Right ventricle myocardium inferior (tissue), 1 donor: ENCODE measurements at regions not wholly inside any gene's neighbourhood (a gene's known extent, or its start where the extent isn't known, plus 50 kb on each side); places are given as distances from the start of the nearest gene placed in this dataset.
"Not testable (repeated sequence)": the region's sequence is repeated elsewhere in the genome, so short reads cannot be mapped to it uniquely, and the experiment has no call there.

Experiments used
- ATAC-seq: fragments of 200-7000 bp; cut with Tn5 transposase; one replicate; pipeline ENCODE4 v1.9.1; 2020; ENCODE audit warnings: mild to moderate bottlenecking, moderate library complexity
- DNase-seq: peaks from one replicate; pipeline ENCODE4 v3.0.0; 2021; ENCODE audit errors: missing footprints
- intact Hi-C: fragments of 100-400 bp; cut with DNase I; formaldehyde crosslinking; loops from one replicate; pipeline ENCODE4 v1.11.0; 2022
- donor health status: DM: no; HTN: yes; CAD: no; lungs with severe emphysema.

GRCh38 chr2:216996279-216996845 is 136.5 kb upstream of the TNP1 start:
- intact Hi-C loops: no loop called here
- DNase-seq (no peak), ATAC-seq (no peak)

DNA sequence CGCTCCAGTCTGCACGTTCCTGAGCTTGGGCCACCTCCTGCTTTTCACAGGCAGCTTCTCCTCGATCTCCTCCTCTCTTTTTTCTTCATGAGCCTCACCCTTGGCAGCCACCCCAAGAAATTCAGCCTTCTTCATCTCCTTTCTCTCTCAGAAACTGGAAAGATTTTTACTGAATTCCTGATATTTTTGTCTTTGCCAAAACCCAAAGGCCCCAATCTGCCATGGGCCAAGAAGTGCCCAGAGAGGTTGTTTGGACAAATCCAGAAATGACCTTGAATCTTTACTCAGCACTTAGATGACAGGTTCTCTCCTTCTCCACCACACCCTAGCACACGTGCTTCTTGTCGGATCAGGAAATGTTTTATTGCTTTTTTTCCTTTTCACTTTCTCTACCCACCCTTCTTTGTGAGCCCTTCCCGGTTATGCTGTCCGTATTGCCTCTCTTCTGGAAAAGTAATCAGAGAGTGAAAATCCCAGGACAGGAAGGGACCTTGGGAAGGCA is 134.5 kb upstream of the TNP1 start:
- no peak for DNase-seq
- no peak for ATAC-seq
- intact Hi-C loops: no loop called here

- DNase-seq: no peak
- intact Hi-C loops: no loop called here
- ATAC-seq: no peak
These were observed 132.3 kb upstream of the TNP1 start for GRCh38 chr2:216992056-216992675.

DNA sequence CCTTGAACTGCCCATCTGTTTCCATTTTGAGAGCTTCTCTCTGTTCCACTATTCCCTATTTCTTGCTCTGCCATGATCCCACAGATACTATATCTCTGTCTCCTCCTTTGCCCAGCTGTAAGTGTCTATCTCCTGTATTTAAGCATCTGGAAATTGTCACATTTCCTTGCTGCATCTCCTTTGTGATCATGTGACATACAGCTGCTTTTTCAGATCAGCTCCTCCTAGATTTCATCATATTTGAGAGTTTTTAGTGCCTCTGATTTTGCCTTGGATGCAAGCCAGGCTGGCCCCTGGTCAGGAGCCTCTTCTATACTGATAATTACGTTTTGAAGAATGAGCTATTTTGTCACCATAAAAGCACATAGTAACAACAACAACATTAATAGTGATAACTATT is 131.7 kb upstream of the TNP1 start:
- DNase-seq (peak; percentile 69), ATAC-seq (peak; percentile 33)
- intact Hi-C loops: no loop called here

DNA sequence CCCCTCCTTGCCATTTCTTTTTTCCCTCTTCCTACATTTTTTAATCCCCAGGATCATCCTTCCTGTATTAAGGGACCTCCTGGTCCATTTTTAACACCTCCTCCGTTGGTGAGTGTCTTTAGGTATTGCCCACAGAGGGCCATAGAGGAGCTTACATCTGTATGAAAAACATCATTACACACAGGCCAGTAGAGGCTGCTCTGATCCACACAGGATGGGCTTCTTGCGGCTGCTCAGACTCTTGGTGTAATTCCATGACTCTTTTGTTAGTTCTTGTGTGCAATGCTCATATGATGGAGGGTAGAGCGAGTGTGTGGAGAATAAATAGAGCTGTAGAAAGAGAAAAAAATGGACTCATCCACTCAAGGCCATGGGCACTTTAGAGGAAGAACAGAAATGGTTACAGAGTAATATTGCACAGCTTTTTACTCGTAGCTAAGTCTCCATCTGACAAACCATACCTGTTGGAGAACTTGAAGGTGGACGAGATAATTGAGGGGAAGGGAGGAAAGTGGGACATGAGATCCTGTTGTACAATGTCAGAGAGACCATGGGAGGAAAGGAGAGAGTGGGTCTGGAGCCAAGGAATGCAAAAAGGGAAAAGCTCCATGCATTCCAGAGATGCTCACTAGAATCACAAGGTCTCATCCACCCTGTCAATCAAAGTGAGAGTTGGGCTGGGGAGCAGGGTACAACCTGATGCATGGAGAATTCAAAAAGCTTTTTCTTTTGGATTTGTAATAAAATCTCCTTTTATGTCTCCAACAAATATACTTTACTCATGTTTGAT is 129.7 kb upstream of the TNP1 start:
- ATAC-seq (no peak), DNase-seq (no peak)
- intact Hi-C loops: loop anchor here (10.0 kb wide), 1 partner anchor 525 kb away; no protein-coding TSS in a partner anchor

DNA sequence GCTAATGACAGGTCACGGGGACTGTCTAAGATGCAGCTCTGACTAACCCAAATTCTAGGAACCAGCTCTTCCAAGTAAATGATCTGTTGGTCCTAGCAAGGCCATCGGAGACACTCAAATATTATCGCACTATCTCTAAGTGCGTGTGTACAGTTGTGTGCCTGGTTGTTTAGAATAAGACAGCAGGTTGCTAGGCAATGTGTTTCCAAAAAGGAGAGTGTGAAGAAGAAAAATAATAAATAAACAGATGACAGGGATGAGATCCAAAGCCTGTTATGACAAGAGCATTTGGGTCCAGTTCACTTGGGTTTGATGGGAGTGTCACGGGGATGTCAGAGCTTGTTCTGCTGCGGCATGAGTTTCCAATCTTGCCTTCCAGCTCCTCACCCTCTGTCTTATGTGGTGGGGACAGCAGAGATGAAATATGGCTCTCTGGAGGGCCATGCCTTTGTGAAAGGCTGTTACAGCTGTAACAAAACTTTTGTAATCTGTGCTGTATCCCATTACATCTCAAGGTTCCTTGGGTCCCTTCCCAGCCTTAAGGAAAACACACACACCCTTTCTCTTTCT is 127.5 kb upstream of the TNP1 start:
- DNase-seq: no peak
- intact Hi-C loops: loop anchor here (10.0 kb wide), 1 partner anchor 527 kb away; no protein-coding TSS in a partner anchor
- peak; percentile 50 for ATAC-seq

DNA sequence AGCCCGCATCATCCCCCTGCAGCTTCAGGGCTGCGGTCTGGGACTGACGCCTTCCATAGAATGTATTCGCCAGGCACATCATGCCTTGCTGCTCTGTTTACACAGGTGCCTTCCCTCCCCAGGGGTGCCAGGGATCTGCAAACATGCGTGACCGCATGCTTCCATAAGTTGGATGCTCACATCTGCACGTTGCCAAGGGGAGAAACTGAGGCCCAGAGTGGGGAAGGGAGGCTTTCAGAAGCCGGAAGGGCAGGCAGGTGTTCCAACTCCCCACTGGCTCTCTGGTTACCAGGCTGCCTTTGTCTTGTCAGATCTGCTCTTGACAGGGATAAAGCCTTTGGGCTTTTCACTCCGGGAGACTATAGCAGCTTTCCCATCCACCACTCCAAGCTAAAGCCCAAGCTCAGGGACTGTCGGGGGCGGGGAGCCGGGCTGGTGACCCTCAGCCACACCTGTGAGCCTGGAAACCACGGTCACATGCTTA is 125.8 kb upstream of the TNP1 start:
- no peak for DNase-seq
- ATAC-seq: no peak
- intact Hi-C loops: loop anchor here (10.0 kb wide), 1 partner anchor 529 kb away; no protein-coding TSS in a partner anchor

GRCh38 chr2:216984937-216985336 is 125.1 kb upstream of the TNP1 start:
- intact Hi-C loops: loop anchor here (5.0 to 10.0 kb wide), 3 partner anchors 288 to 530 kb away; partner anchors contain the start of gene IGFBP5
- ATAC-seq (no peak), DNase-seq (no peak)

DNA sequence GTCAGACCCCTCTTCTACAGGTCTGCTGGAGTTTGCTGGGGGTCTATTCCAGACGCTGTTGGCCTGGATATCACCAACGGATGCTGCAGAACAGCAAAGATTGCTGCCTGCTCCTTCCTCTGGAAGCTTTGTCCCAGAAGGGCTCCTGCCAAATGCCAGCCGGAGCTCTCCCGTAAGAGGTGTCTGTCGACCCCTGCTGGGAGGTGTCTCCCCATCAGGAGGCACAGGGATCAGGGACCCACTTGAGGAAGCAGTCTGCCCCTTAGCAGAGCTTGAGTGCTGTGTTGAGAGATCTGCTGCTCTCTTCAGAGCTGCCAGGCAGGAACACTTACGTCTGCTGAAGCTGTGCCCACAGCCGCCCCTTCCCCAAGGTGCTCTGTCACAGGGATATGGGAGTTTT is 122.1 kb upstream of the TNP1 start:
- DNase-seq, ATAC-seq: not testable (repeated sequence)
- intact Hi-C loops: loop anchor here (5.0 to 10.0 kb wide), 3 partner anchors 285 to 533 kb away; partner anchors contain the start of gene IGFBP5

DNA sequence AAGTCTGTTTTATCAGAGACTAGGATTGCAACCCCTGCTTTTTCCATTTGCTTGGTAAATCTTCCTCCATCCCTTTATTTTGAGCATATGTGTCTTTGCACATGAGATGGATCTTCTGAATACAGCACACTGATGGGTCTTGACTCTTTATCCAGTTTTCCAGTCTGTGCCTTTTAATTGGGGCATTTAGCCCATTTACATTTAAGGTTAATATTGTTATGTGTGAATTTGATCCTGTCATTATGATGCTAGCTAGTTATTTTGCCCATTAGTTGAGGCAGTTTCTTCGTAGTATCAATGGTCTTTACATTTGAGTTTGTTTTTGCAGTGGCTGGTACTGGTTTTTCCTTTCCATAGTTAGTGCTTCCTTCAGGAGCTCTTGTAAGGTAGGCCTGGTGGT is 120.6 kb upstream of the TNP1 start:
- intact Hi-C loops: loop anchor here (5.0 to 10.0 kb wide), 3 partner anchors 283 to 534 kb away; partner anchors contain the start of gene IGFBP5
- DNase-seq, ATAC-seq: not testable (repeated sequence)

DNA sequence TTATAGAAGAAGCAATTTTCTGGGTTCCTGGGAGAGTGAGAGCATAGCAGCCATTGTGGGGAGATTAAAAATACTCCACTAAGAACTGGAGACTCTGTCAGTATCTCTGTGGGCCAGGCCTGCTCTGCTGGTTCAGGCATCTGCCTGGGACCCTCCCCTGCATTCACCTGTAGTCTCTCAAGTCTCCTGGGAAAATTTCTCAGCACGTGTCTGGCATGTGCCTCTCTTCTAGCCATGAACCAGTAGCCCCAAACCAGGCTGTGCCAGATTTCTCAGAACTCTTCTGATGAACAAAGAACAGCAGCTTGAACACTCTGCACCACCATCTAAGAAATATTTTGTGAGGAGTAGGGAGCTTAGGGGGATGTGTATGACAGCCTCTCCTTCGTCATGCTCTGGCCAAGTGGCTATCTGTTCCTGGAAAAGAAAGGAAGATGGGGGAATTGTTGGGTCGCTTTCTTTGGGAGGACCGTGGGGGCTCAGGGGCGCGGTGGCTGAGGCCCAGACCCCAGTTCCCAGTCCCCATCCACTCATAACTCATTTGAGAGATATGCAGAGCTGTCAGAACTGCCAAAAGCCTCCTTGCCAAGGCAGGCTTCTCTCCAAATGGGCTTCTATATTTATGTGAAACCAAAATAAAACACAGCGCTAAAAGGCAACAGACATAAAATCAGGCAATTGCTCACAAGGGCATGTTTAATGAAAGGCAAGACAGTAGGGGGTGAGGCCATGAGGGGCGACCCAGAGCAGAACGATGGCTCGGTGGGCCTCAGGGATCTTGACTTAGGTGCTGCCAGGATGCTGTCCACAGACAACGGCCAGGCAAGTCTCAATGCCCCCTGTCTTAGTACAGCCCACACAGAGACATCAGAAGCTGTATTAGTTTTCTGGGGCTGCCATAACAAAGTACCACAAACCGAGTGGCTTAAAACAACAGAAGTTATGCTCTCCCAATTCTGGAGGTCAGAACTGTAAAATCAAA is 114.7 kb upstream of the TNP1 start:
- ATAC-seq: peak; percentile 90
- DNase-seq: peak; percentile 84
- intact Hi-C loops: no loop called here

- ATAC-seq: peak; percentile 66
- DNase-seq: no peak
- intact Hi-C loops: no loop called here
These were observed 111.7 kb upstream of the TNP1 start for GRCh38 chr2:216971593-216971992.

DNA sequence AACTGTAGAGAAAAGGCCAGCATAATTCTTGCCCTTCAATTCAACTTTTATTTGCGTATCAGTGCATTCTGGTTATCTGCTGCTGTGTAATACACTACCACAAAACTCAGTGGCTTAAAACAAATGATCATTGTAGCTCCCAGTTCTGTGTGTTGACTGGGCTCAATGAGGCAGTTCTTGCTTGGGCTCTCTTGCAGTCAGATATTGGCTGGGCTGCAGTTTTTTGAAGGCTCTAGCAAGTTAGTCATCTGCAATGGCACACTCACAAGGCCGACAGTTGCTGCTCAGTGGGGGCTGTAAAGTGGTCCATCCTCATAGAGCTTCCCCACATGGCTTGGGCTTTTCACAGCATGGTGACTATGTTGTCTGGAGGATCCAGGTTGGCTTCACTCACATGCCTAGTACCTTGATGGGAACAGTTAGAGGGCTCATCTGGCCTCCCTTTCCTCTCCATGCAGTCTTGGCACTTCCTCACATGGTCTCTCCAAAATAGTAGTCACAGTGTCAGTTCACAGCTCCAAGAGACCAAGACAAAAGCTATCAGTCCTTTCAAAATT is 110.6 kb upstream of the TNP1 start:
- intact Hi-C loops: no loop called here
- ATAC-seq: no peak
- DNase-seq: no peak

DNA sequence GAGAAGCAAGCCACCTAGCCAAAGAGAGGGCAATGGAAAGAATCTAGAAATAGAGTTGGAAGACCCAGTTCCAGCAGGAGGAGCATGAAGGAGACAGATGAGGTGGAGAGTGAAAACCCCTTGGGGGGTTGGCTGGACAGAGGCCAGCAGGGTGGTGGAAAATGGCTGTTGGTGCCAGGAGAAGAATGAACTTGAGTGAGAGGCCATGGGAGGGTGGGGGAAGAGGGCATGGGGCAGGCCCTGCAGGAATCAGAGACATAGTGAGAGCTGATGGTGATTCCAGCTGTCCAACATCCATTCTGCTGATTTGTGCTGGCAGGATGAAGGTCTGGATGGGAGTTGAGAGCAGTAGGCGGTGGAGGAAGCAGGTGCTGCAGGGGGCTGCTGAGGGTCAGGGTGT is 108.0 kb upstream of the TNP1 start:
- intact Hi-C loops: no loop called here
- ATAC-seq (peak; percentile 27), DNase-seq (no peak)

- intact Hi-C loops: no loop called here
- DNase-seq: no peak
- no peak for ATAC-seq
These were observed 100.9 kb upstream of the TNP1 start for GRCh38 chr2:216960671-216961268.

- no peak for DNase-seq
- intact Hi-C loops: no loop called here
- ATAC-seq: no peak
These were observed 99.6 kb upstream of the TNP1 start for GRCh38 chr2:216959433-216959832.

DNA sequence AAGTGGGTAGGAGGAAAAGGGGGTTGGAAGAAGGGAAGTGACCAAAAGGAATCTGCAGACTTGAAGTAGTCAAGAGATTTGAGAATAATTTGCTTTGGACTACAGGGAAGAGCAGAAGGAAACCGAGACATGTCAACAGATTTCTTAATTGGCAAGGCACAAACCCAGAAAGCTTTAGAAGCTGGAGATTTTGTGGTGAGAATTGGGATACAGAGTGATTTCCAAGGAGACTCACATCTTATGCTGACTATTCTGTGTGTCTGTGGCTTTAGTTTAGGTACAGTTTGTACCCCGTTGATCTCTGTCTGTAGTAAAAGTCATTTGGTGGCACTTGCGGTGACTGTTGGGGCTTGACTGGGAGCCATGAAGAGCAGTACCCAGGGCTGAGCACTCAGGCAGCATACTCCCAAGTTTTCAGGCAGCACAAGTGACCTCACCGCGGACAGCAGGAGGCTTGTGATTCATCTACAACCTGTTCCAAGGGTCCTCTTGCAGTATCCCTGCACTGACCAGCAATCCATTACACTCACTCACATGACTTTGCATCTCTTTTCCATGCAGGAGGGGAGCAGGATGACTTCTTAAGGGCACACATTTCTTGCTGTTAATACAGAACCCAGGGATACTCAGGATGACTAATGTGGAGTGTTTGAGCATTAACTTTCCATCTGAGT is 97.1 kb upstream of the TNP1 start:
- ATAC-seq (peak; percentile 56), DNase-seq (no peak)
- intact Hi-C loops: no loop called here
